GM21360 (cell line): ENCODE measurements at regions not wholly inside any gene's neighbourhood (a gene's known extent, or its start where the extent isn't known, plus 50 kb on each side); places are given as distances from the start of the nearest gene placed in this dataset.
"Not testable (repeated sequence)": the region's sequence is repeated elsewhere in the genome, so short reads cannot be mapped to it uniquely, and the experiment has no call there.

Source experiments
- ATAC-seq: cut with Tn5 transposase; IDR thresholded peaks from one replicate; pipeline ENCODE4 v1.9.1; 2021; ENCODE audit warnings: mild to moderate bottlenecking, moderate library complexity; ENCODE audit not compliant: unreplicated experiment

DNA sequence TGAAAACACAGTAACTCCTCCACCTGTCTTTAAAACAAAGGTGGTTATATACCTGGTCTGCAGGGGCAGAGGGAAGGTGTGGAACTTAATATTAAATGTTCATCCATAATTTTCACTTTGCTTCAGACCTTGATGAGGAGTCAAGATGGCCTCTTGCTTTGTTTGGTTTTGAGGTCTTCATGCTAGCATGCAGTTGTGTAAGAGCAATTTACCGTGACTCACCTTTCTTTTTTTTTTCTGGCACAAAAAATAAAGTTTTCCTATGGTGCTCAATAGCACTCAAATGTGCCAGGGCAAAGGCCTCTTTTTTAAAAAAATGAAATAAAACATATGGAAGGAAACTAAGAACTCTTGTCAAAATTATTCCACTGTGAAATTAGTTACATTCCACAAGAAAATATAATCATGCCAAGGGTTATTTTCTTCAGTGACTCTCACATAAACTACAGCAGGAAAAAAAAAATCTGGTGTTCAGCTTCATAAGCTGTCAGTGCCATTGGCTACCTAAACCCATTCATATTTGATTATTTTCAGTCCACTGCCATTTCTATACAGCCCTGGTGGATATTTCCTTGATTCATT, 128.2 kb downstream of the SLC7A11 start:
- ATAC-seq = peak; percentile 27

- ATAC-seq = not testable (repeated sequence)
These were observed 129.3 kb downstream of the SLC7A11 start for GRCh38 chr4:138112890-138113289.

- no peak for ATAC-seq
These were observed 129.8 kb downstream of the SLC7A11 start for GRCh38 chr4:138112389-138112788.

- no peak for ATAC-seq
These were observed 130.6 kb downstream of the SLC7A11 start for GRCh38 chr4:138111462-138112000.

DNA sequence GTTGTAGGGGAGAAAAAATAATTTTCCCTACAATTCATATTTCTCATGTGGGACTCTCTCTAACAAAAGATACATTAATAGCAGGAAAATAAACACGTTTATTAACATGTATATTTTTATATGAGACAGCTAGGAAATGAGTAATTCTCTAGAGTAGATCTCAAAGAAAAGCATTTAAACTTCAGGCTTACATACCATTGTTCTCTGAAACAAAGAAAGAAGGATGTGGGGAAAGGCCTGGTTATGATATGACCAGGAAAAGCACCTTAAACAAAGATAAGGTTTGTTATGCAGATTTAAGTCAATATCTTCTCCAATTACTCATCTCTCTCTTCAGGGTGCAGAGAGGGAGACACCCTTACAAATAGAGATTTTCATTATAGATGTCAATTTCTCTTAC, 131.3 kb downstream of the SLC7A11 start:
- no peak for ATAC-seq

DNA sequence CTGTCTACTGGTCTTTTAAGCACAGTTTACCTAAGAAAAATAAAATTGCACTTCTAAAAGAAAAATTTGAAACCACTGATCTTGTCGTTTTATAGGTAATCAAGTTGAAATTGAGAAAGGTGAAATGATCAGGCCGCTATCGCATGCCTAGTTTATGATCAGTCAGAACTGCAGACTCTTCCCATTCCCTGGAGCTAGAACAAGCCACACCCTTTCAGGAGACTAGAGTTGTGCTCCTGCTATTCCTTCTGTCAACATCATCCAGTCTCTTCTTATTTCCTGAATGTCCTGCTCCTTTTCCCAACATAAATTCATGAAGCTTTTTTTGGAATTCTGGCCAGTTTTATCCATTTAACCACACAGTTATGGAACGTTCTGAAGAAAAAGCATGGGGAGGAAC, 135.1 kb downstream of the SLC7A11 start:
- ATAC-seq = no peak

DNA sequence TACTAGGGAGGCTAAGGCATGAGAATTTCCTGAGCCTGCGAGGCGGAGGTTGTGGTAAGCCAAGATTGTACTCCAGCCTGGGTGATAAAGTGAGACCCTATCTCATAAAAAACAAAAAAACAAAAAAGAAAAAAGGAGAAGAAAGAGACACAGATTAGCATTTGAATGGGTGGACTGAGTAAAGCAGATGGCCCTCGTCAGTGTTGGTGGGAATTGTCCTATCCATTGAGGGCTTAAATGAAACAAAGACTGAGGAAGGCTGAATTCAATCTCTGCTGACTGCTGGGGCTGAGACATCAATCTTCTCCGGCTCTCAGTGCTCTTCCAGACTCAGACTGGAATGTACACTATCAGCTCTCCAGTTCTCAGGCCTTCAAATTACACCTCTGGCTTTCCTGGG, 136.8 kb downstream of the SLC7A11 start:
- no peak for ATAC-seq

- no peak for ATAC-seq
These were observed 137.9 kb downstream of the SLC7A11 start for GRCh38 chr4:138104284-138104680.

- no peak for ATAC-seq
These were observed 138.4 kb downstream of the SLC7A11 start for GRCh38 chr4:138103597-138104283.

GRCh38 chr4:138099385-138099784, 142.8 kb downstream of the SLC7A11 start:
- ATAC-seq = no peak

- no peak for ATAC-seq
These were observed 144.1 kb downstream of the SLC7A11 start for GRCh38 chr4:138097912-138098600.

- ATAC-seq = no peak
These were observed 145.6 kb downstream of the SLC7A11 start for GRCh38 chr4:138096384-138097062.

- no peak for ATAC-seq
These were observed 146.8 kb downstream of the SLC7A11 start for GRCh38 chr4:138095378-138095777.

GRCh38 chr4:138092060-138092459, 150.1 kb downstream of the SLC7A11 start:
- ATAC-seq = no peak

- no peak for ATAC-seq
These were observed 151.1 kb downstream of the SLC7A11 start for GRCh38 chr4:138090918-138091676.

DNA sequence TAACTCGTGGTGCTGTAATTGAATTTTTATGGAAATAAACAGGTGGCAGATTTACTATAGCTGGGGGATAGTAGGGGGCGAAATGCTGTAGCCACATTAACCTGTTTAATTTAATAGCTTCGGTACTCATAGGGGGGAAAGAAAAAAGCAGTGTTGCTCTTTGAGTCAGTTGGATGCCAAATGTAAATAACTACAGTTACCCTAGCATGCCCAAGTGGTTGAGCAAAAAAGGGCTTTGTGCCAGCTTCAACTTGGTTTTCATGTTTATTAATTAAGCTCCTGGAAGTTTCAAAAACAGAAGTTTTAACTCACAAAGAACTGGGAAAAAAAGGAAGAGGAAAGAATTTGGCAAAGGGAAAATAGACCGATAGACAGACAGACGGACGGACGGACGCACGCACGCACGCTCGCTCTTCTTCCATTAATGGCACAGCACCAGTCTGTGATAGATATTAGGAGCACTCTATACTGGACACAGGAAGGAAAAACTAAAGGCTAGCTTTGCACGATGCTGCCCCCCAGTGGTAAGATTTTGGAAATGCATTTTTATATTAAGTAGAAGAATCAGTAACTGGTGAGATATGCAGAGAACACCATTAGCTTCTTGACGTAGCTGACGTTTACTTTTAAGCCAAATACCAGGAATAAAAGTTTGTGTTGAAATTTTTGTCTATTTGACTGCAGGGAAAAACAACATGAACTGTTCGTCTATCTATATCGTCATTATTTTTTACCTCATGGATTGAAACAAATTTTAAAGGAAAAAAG, 151.8 kb downstream of the SLC7A11 start:
- peak; percentile 87 for ATAC-seq

DNA sequence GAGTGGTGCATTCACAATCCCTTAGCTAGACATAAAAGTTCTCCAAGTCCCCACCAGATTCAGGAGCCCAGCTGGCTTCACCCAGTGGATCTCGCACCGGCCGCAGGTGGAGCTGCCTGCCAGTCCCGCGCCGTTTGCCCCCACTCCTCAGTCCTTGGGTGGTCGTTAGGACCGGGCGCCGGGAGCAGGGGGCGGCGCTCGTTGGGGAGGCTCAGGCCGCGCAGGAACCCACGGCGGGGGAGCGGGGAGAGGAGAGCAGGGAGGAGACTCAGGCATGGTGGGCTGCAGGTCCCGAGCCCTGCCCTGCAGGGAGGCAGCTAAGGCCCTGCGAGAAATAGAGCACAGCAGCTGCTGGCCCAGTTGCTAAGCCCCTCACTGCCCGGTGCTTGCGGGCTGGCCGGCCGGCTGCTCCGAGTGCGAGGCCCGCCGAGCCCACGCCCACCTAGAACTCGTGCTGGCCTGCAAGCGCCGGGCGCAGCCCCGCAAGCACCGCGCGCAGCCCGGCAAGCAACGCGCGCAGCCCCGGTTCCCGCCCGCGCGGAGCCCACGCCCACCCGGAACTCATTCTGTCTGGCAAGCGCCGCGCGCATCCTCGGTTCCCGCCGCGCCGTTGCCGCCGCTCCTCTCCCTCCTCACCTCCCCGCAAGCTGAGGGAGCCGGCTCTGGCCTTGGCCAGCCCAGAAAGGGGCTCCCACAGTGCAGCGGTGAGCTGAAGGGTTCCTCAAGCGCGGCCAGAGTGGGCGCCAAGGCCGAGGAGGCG, 153.5 kb downstream of the SLC7A11 start:
- ATAC-seq = no peak

DNA sequence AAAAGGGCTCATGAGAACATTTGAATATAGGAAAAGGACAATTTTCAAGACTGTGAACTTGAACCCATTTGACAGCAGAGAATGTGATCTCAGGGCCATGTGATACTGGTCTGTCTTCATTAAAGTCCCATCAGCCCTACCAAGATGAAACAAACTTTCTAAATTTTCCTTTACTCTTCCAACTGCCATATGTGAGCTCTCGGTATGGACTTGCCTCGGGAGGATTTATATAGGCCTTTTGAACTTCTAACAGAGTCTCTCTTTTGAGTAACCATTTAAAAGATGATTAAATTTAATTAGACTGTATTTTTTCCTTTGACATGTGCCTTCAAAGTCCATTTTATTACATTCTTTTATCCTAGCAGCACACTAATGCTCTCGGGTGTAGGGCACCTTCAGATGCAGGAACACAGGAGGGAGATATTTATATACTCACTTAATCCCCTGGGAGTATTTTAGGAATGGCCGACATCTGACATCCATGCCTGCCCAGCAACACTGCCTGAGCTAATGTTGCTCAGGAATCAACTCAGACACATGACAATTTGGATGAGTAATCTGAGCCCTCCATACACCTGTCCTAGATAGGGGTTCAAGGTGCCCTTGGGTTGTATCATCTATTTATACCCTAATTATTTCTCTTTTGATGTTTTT, 155.0 kb downstream of the SLC7A11 start:
- no peak for ATAC-seq

GRCh38 chr4:138086611-138087041, 155.5 kb downstream of the SLC7A11 start:
- no peak for ATAC-seq
